Loucy (cell line): ENCODE measurements at regions not wholly inside any gene's neighbourhood (a gene's known extent, or its start where the extent isn't known, plus 50 kb on each side); places are given as distances from the start of the nearest gene placed in this dataset.

ENCODE experiments used
- CTCF ChIP-seq: fragments of 200-600 bp; sonication (generic); conservative IDR thresholded peaks from 2 replicates; pipeline ENCODE4 v1.5.1; 2014; ENCODE audit warnings: mild to moderate bottlenecking, antibody characterized with exemption, low read length
- EZH2phosphoT487 ChIP-seq: fragments of 200-600 bp; IDR thresholded peaks from 2 replicates; pipeline ENCODE4 v1.6.1; 2018; ENCODE audit warnings: antibody characterized with exemption, mild to moderate bottlenecking, moderate library complexity, borderline replicate concordance

GRCh38 chr17:77830816-77831473 lies 127.6 kb upstream of the TNRC6C start:
- TF ChIP-seq CTCF (no peak), EZH2phosphoT487 (no peak)
